GM12865 (cell line): ENCODE measurements at regions not wholly inside any gene's neighbourhood (a gene's known extent, or its start where the extent isn't known, plus 50 kb on each side); places are given as distances from the start of the nearest gene placed in this dataset.

Experiments
- DNase-seq: peaks from one replicate; pipeline ENCODE4 v3.0.0; 2010; ENCODE audit warnings: low read depth
- H3K4me3 ChIP-seq: 2 replicates; pipeline ENCODE4 v1.5.1; 2011; ENCODE audit warnings: mild to moderate bottlenecking, low read depth, low read length, control low read depth
- CTCF ChIP-seq: IDR thresholded peaks from 2 replicates; pipeline ENCODE4 v1.5.1; 2011; ENCODE audit warnings: low read length, control low read depth, low read depth, inconsistent platforms; ENCODE audit not compliant: insufficient read depth; ENCODE audit errors: missing control alignments

DNA sequence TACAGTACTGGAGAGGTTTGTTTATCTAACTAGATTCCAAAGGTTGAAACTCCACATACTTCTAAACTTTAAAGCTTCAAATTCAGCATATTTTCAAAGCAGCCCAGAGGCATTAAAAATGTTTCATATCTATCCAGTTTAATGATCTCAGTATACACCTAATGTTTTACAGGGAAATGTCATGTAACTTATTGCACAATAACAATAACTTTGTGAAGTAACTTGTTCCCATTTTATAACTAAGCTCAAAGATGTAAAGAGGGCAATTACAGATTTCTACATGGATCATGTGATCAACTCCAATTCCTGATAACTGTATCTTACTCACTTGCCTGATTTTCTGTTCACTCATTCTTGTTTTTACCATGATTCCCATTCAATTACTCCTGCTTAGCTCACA lies 610.0 kb downstream of the TAF11L14 start:
- TF ChIP-seq CTCF = no peak
- no peak overlapping the region for H3K4me3 ChIP-seq
- DNase-seq = no peak

GRCh38 chr5:18252559-18252958 lies 618.3 kb downstream of the TAF11L14 start:
- TF ChIP-seq CTCF = no peak
- no peak for DNase-seq
- no peak overlapping the region for H3K4me3 ChIP-seq

GRCh38 chr5:18264126-18264882 lies 630.0 kb downstream of the TAF11L14 start:
- no peak for DNase-seq
- H3K4me3 ChIP-seq = no peak overlapping the region
- TF ChIP-seq CTCF = no peak

DNA sequence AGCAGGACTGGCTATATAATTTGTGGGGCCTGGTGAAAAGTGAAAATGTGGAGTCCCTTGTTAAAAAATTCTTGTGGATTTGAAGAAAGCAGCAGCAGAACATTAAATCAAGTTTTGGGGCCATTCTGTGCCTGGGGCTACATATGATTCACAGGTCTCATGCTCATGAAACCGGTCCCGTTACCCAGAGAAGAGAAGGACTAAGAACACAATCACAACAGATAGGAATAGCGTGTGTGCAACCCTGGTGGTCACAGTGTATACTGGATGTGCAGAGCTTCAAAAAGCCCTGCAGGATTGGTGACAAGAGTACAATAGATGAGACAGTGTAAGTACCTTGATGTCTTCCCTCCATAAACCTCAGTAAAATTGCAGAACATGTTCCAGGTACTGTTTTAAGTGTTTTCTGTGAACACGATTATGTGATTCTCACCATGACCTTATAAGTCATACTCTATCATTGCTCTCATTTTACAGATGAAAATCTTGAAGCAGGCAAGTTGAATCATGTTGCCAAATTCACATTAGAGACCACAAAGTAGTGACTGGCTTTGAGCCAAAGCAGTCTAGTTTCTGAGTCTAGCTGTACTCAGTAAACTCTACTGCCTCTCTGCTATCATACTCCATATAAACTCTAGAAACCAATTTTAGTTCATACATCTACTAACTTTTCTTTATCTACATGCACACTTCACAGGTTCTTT lies 636.5 kb downstream of the TAF11L14 start:
- DNase-seq = no peak
- TF ChIP-seq CTCF = no peak
- H3K4me3 ChIP-seq = no peak overlapping the region

- TF ChIP-seq CTCF = no peak
- no peak overlapping the region for H3K4me3 ChIP-seq
- DNase-seq = no peak
Observed at GRCh38 chr5:18276939-18277338, 642.7 kb downstream of the TAF11L14 start.

- peak; percentile 25 for TF ChIP-seq CTCF
- no peak overlapping the region for H3K4me3 ChIP-seq
- peak; percentile 8 for DNase-seq
Observed at GRCh38 chr5:18281947-18282581, 647.8 kb downstream of the TAF11L14 start.
